ENCODE measurements at regions not wholly inside any gene's neighbourhood (a gene's known extent, or its start where the extent isn't known, plus 50 kb on each side); places are given as distances from the start of the nearest gene placed in this dataset.
A peak's percentile ranks its signal among the peaks of the same experiment; 100 is the strongest.

GRCh38 chr6:1535295-1535694 is 74.4 kb upstream of the FOXC1 start:
- H3K4me3 ChIP-seq (replicated peaks; ENCODE audit: low read depth, low read length) = no peak overlapping the region
- no peak for TF ChIP-seq CTCF (IDR thresholded peaks at IDR 0.05; ENCODE audit: low read length, missing control alignments)
- DNase-seq (ENCODE audit: low read depth) = peak; percentile 7

- TF ChIP-seq CTCF (IDR thresholded peaks at IDR 0.05; ENCODE audit: low read length, missing control alignments) = no peak
- no peak for DNase-seq (ENCODE audit: low read depth)
Observed at GRCh38 chr6:1536526-1537429, 72.9 kb upstream of the FOXC1 start.

GRCh38 chr6:1538369-1538768 is 71.3 kb upstream of the FOXC1 start:
- H3K4me3 ChIP-seq (replicated peaks; ENCODE audit: low read depth, low read length) = no peak overlapping the region
- no peak for DNase-seq (ENCODE audit: low read depth)
- no peak for TF ChIP-seq CTCF (IDR thresholded peaks at IDR 0.05; ENCODE audit: low read length, missing control alignments)

More at GRCh38 chr6:1536526-1537429, 72.9 kb upstream of the FOXC1 start:
- H3K4me3 ChIP-seq (replicated peaks; ENCODE audit: low read depth, low read length) = no peak overlapping the region

GRCh38 chr6:1538810-1539478 is 70.8 kb upstream of the FOXC1 start:
- DNase-seq (ENCODE audit: low read depth) = no peak
- no peak for TF ChIP-seq CTCF (IDR thresholded peaks at IDR 0.05; ENCODE audit: low read length, missing control alignments)
- H3K4me3 ChIP-seq (replicated peaks; ENCODE audit: low read depth, low read length) = no peak overlapping the region

- TF ChIP-seq CTCF (IDR thresholded peaks at IDR 0.05; ENCODE audit: low read length, missing control alignments) = no peak
- no peak for DNase-seq (ENCODE audit: low read depth)
- H3K4me3 ChIP-seq (replicated peaks; ENCODE audit: low read depth, low read length) = no peak overlapping the region
Observed at GRCh38 chr6:1540864-1541521, 68.7 kb upstream of the FOXC1 start.

GRCh38 chr6:1542335-1542734 is 67.4 kb upstream of the FOXC1 start:
- TF ChIP-seq CTCF (IDR thresholded peaks at IDR 0.05; ENCODE audit: low read length, missing control alignments) = no peak
- H3K4me3 ChIP-seq (replicated peaks; ENCODE audit: low read depth, low read length) = no peak overlapping the region
- no peak for DNase-seq (ENCODE audit: low read depth)

Measured in fibroblast of pulmonary artery (primary cell).